ENCODE measurements at regions not wholly inside any gene's neighbourhood (a gene's known extent, or its start where the extent isn't known, plus 50 kb on each side); places are given as distances from the start of the nearest gene placed in this dataset.

GRCh38 chr10:31219306-31219705, 99.7 kb upstream of the ZEB1 start:
- TF ChIP-seq POLR2A (IDR thresholded peaks at IDR 0.05), result no peak
- TF ChIP-seq CTCF (IDR thresholded peaks at IDR 0.05), result no peak

Data from sigmoid colon (tissue), 3 donors.